Activated T-cell treated with anti-CD3 and anti-CD28 coated beads, Interleukin-2, amount 50 U/mL, for 24 hours (primary cell): ENCODE measurements at regions not wholly inside any gene's neighbourhood (a gene's known extent, or its start where the extent isn't known, plus 50 kb on each side); places are given as distances from the start of the nearest gene placed in this dataset.

Experiments
- DNase-seq: peaks from one replicate; pipeline ENCODE4 v3.0.0-alpha.2; 2020
- H3K27ac Mint-ChIP-seq: 2 replicates; pipeline ENCODE4 v1.8.0; 2020; ENCODE audit warnings: mild to moderate bottlenecking, mixed read lengths
- H3K27me3 Mint-ChIP-seq: 2 replicates; pipeline ENCODE4 v1.8.0; 2020; ENCODE audit warnings: mixed read lengths
- H3K36me3 Mint-ChIP-seq: 2 replicates; pipeline ENCODE4 v1.8.0; 2020; ENCODE audit warnings: low read depth, mixed read lengths
- H3K4me1 Mint-ChIP-seq: 2 replicates; pipeline ENCODE4 v1.8.0; 2020; ENCODE audit warnings: low read depth, mixed read lengths
- H3K4me3 Mint-ChIP-seq: 2 replicates; pipeline ENCODE4 v1.8.0; 2020; ENCODE audit warnings: mild to moderate bottlenecking, moderate library complexity, mixed read lengths
- H3K9me3 Mint-ChIP-seq: 2 replicates; pipeline ENCODE4 v1.8.0; 2020; ENCODE audit warnings: mixed read lengths

GRCh38 chr1:239283216-239283615 is 103.2 kb upstream of the CHRM3 start:
- no peaks in the 10 kb centered on the region for H3K9me3 Mint-ChIP-seq
- DNase-seq: no peak
- no peaks in the 10 kb centered on the region for H3K4me1 Mint-ChIP-seq
- no peaks in the 10 kb centered on the region for H3K36me3 Mint-ChIP-seq
- H3K4me3 Mint-ChIP-seq: no peak overlapping the region
- peaks cover 3% of the 10 kb centered on the region for H3K27me3 Mint-ChIP-seq
- no peak overlapping the region for H3K27ac Mint-ChIP-seq

DNA sequence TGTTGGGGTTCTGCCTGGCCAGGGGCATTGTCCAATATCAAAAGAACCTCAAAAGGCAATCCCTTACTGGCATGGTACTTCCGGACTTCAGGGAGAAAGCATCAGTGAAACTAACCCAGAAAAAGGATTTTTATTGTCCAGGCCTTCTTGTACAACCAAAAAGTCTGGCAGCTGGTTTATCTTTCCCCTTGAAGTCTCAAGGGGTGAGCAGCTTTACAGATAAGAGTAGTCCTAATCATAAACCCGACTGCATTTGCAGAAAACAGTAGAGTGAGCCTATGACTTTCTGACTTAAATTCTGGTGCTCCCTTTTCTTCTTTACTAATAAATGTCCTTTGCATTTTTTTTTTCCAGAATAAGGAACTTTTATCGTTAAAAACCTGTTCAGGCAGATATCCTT is 104.0 kb upstream of the CHRM3 start:
- H3K27me3 Mint-ChIP-seq: peaks cover 3% of the 10 kb centered on the region
- no peaks in the 10 kb centered on the region for H3K4me1 Mint-ChIP-seq
- no peak overlapping the region for H3K4me3 Mint-ChIP-seq
- no peaks in the 10 kb centered on the region for H3K36me3 Mint-ChIP-seq
- no peaks in the 10 kb centered on the region for H3K9me3 Mint-ChIP-seq
- no peak for DNase-seq
- H3K27ac Mint-ChIP-seq: no peak overlapping the region

- Mint-ChIP-seq H3K27me3 (no peaks in the 10 kb centered on the region), H3K9me3 (no peaks in the 10 kb centered on the region), H3K27ac (no peak overlapping the region), H3K36me3 (no peaks in the 10 kb centered on the region), H3K4me1 (no peaks in the 10 kb centered on the region), H3K4me3 (no peak overlapping the region)
- DNase-seq: no peak
Observed at GRCh38 chr1:239276051-239276450, 110.3 kb upstream of the CHRM3 start.

DNA sequence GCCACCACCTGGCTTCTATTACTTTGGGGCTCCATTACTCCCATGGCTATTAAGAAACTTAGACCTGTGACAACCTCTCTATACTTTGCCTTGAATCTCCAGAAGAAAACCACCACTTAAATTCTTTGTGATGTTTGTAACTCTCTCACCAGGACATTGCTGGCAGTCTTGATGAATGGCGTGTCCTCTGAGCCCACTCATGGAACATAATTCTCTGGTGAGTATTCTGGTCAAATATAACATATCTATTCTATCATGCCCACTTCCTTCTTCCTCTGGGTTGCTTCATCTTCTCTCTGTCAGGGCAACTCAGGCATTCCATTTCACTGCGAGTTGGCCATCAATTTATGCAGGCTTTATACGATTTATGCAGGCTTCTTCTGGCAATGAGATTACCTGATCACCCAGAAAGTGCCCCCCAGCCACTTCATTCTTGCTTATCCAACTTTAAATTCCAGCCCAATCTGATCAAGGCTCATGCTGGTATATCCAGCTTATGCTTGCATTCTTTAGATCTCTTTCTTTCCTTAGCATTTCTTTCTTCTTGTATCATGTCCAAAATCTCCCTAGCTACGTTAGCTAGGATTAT is 112.0 kb upstream of the CHRM3 start:
- Mint-ChIP-seq H3K4me1 (no peaks in the 10 kb centered on the region), H3K4me3 (no peak overlapping the region), H3K9me3 (no peaks in the 10 kb centered on the region), H3K27me3 (no peaks in the 10 kb centered on the region), H3K36me3 (no peaks in the 10 kb centered on the region), H3K27ac (no peak overlapping the region)
- DNase-seq: no peak

- Mint-ChIP-seq H3K27me3 (no peaks in the 10 kb centered on the region), H3K27ac (no peak overlapping the region), H3K4me1 (no peaks in the 10 kb centered on the region), H3K36me3 (no peaks in the 10 kb centered on the region), H3K4me3 (no peak overlapping the region), H3K9me3 (no peaks in the 10 kb centered on the region)
- DNase-seq: no peak
Observed at GRCh38 chr1:239270509-239270908, 115.9 kb upstream of the CHRM3 start.

- H3K36me3 Mint-ChIP-seq: no peaks in the 10 kb centered on the region
- no peaks in the 10 kb centered on the region for H3K27me3 Mint-ChIP-seq
- H3K4me1 Mint-ChIP-seq: no peaks in the 10 kb centered on the region
- H3K27ac Mint-ChIP-seq: no peak overlapping the region
- no peak overlapping the region for H3K4me3 Mint-ChIP-seq
- no peak for DNase-seq
- no peaks in the 10 kb centered on the region for H3K9me3 Mint-ChIP-seq
Observed at GRCh38 chr1:239269706-239270105, 116.7 kb upstream of the CHRM3 start.

DNA sequence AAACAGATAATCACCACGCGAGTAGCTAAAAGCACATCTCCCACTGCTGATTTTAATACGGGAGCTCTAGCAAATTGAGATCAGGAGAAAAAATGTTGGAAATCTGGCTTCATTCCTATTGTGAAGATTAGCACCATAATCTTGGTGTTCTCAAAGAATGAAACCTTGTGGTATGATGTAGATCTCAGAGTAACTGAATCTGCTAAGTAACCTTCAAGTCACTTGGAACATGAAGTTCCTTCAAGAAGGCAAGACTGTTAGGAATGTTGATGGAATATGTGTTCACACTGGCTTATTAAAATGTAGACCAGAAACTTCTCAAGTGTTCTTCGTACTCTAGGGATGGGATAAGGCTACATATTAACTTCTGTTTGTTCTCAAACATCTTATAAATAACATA is 117.4 kb upstream of the CHRM3 start:
- no peak overlapping the region for H3K4me3 Mint-ChIP-seq
- DNase-seq: no peak
- no peak overlapping the region for H3K27ac Mint-ChIP-seq
- H3K27me3 Mint-ChIP-seq: no peaks in the 10 kb centered on the region
- H3K36me3 Mint-ChIP-seq: no peaks in the 10 kb centered on the region
- H3K9me3 Mint-ChIP-seq: no peaks in the 10 kb centered on the region
- no peaks in the 10 kb centered on the region for H3K4me1 Mint-ChIP-seq

- Mint-ChIP-seq H3K9me3 (no peaks in the 10 kb centered on the region), H3K36me3 (no peaks in the 10 kb centered on the region), H3K27ac (no peak overlapping the region), H3K4me1 (no peaks in the 10 kb centered on the region), H3K27me3 (no peaks in the 10 kb centered on the region), H3K4me3 (no peak overlapping the region)
- DNase-seq: no peak
Observed at GRCh38 chr1:239268007-239268406, 118.4 kb upstream of the CHRM3 start.

DNA sequence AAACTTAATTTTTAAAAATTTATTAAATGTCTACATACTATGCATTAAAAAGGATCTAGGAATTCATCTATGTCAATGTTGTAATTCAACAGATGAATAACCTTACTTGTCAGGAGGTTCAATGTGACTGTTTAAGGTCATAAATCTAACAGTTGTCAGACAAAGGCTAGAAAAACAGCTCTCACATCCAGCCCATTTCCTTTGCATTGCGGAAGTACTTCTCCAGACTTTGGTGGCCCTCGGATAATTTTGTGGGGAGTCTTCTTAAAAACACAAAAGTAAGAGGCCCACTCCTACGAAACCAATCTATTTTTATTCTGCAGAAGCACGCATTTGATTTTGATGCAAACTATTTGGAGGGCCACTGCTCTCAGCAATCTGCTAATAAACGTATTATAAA is 122.6 kb upstream of the CHRM3 start:
- Mint-ChIP-seq H3K9me3 (no peaks in the 10 kb centered on the region), H3K27ac (no peak overlapping the region), H3K36me3 (no peaks in the 10 kb centered on the region), H3K4me3 (no peak overlapping the region), H3K27me3 (no peaks in the 10 kb centered on the region), H3K4me1 (no peaks in the 10 kb centered on the region)
- DNase-seq: no peak

DNA sequence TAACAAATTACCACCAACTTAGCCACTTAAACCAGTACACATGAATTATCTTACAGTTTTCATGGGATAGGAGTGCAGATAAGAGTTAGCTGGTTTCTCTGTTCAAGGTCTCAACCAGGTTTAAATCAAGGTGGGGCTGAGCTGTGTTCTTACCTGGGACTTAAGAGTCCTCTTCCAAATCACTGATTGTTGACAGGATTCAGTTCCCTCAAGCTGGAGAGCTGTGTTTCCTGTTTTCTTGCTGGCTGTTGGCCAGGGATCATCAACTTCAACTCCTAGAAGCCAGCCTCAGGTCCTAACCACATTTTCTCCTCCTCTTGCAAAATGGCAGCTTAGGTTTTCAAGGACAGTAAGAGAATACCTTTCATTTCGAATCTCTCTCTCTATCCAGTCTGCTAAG is 123.8 kb upstream of the CHRM3 start:
- Mint-ChIP-seq H3K27me3 (no peaks in the 10 kb centered on the region), H3K36me3 (no peaks in the 10 kb centered on the region), H3K4me1 (no peaks in the 10 kb centered on the region), H3K9me3 (no peaks in the 10 kb centered on the region), H3K4me3 (no peak overlapping the region), H3K27ac (no peak overlapping the region)
- no peak for DNase-seq

- H3K27me3 Mint-ChIP-seq: no peaks in the 10 kb centered on the region
- no peak for DNase-seq
- no peaks in the 10 kb centered on the region for H3K9me3 Mint-ChIP-seq
- no peak overlapping the region for H3K4me3 Mint-ChIP-seq
- no peaks in the 10 kb centered on the region for H3K4me1 Mint-ChIP-seq
- no peak overlapping the region for H3K27ac Mint-ChIP-seq
- H3K36me3 Mint-ChIP-seq: no peaks in the 10 kb centered on the region
Observed at GRCh38 chr1:239261521-239261920, 124.8 kb upstream of the CHRM3 start.

DNA sequence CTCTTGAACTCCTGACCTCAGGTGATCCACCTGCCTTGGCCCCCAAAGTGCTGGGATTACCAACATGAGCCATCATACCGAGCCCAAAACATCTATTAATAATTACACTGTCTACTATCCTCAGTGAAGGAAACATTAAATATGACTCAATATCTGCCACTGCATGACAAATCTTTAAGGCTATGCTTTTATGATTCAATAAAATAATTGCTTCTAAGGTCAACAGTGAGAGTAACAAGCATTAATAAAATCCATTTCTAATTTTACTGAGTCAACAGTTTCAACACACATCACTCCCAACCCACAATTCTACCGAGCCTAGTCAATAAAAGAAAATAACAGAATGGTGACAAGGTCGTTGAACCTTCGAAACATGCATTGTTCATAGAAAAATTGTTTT is 125.5 kb upstream of the CHRM3 start:
- no peaks in the 10 kb centered on the region for H3K9me3 Mint-ChIP-seq
- no peak overlapping the region for H3K27ac Mint-ChIP-seq

DNA sequence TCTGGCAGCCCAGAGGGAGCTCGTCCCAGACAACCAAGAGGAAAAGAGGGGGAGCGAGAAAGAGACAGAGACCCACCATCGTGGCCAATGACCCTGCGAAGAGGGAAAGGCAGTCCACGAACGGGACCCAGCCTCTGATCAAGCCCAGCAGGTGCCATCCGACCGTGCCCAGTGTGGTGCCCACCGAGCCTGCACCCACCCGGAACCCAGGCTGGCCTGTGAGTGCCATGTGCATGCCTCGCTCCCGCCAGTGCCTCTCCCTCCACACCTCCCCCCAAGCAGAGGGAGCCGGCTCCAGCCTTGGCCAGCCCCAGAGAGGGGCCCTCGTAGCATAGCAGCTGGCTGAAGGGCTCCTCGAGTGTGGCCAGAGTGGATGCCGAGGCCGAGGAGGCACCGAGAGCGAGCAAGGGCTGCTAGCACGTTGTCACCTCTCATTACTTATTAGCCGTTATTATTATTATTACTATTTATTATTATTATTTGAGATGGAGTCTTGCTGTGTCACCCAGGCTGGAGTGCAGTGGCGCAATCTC is 130.7 kb upstream of the CHRM3 start:
- no peak overlapping the region for H3K4me3 Mint-ChIP-seq
- no peak overlapping the region for H3K27ac Mint-ChIP-seq
- no peak for DNase-seq
- no peaks in the 10 kb centered on the region for H3K36me3 Mint-ChIP-seq
- no peaks in the 10 kb centered on the region for H3K4me1 Mint-ChIP-seq
- no peaks in the 10 kb centered on the region for H3K9me3 Mint-ChIP-seq
- no peaks in the 10 kb centered on the region for H3K27me3 Mint-ChIP-seq

More for the DNA sequence above, 125.5 kb upstream of the CHRM3 start:
- Mint-ChIP-seq H3K4me1 (no peaks in the 10 kb centered on the region), H3K4me3 (no peak overlapping the region), H3K27me3 (no peaks in the 10 kb centered on the region), H3K36me3 (no peaks in the 10 kb centered on the region)
- no peak for DNase-seq

DNA sequence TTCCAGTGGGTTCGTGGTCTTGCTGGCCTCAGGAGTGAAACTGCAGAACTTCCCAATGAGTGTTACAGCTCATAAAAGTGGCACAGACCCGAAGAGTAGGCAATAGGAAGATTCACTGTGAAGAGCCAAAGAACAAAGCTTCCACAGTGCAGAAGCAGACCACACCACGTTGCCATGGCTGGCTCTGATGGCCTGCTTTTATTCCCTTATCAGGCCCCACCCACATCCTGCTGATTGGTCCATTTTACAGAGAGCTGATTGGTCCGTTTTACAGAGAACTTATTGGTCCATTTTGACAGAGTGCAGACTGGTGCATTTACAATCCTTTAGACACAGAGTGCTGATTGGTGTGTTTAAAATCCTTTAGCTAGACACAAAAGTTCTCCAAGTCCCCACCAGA is 131.4 kb upstream of the CHRM3 start:
- no peak overlapping the region for H3K27ac Mint-ChIP-seq
- H3K4me1 Mint-ChIP-seq: no peaks in the 10 kb centered on the region
- DNase-seq: no peak
- H3K4me3 Mint-ChIP-seq: no peak overlapping the region
- no peaks in the 10 kb centered on the region for H3K27me3 Mint-ChIP-seq
- H3K9me3 Mint-ChIP-seq: no peaks in the 10 kb centered on the region
- no peaks in the 10 kb centered on the region for H3K36me3 Mint-ChIP-seq

DNA sequence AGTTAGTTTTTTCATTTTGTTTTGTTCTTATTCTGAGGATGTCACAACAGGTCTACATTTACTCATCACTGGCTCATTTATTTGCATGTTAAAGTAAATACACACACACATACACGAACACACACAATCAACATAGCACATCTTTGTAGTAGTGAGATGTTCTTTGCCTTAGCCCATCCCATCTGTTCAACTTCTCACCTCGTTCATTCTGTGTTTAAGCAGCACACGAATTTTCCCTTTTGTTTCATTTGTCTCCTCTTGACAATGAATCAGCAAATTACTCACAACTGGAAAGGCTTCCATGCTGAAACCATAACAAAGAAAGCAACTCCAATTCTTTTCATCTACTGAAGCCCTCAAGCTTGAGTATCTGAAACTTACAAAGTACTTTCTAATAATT is 133.3 kb upstream of the CHRM3 start:
- no peak for DNase-seq
- Mint-ChIP-seq H3K4me3 (no peak overlapping the region), H3K27me3 (no peaks in the 10 kb centered on the region), H3K9me3 (no peaks in the 10 kb centered on the region), H3K36me3 (no peaks in the 10 kb centered on the region), H3K4me1 (no peaks in the 10 kb centered on the region), H3K27ac (no peak overlapping the region)
